ENCODE measurements at regions not wholly inside any gene's neighbourhood (a gene's known extent, or its start where the extent isn't known, plus 50 kb on each side); places are given as distances from the start of the nearest gene placed in this dataset.
A peak's percentile ranks its signal among the peaks of the same experiment; 100 is the strongest.

GRCh38 chr3:189084620-189085019, 87.2 kb upstream of the TPRG1 start:
- Histone ChIP-seq H4K20me1 (replicated peaks in 1 of 2; ENCODE audit: control insufficient read depth in 1 of 2, insufficient read depth in 2 of 2, low read length in 2 of 2) (no peaks in the 10 kb centered on the region), H3K23me2 (ENCODE audit: low read depth, low read length) (no peaks in the 10 kb centered on the region), H3K18ac (ENCODE audit: extremely low read depth, low read length) (no peak overlapping the region), H3K9me3 (ENCODE audit: insufficient read depth in 2 of 2, low read depth in 1 of 2, low read length in 1 of 2) (no peaks in the 10 kb centered on the region), H2BK120ac (replicated peaks; ENCODE audit: low read depth, low read length) (no peak overlapping the region), H3K4me3 (ENCODE audit: extremely low read depth in 1 of 4, insufficient read depth in 2 of 4, low read depth in 3 of 4, low read length in 4 of 4) (no peak overlapping the region), H2BK12ac (ENCODE audit: low read depth, low read length) (no peak overlapping the region), H3K9ac (replicated peaks in 1 of 4; ENCODE audit: extremely low read depth in 1 of 4, low read depth in 3 of 4, low read length in 3 of 4) (no peak overlapping the region), H3K23ac (ENCODE audit: insufficient read length) (no peak overlapping the region), H3K79me2 (ENCODE audit: control insufficient read depth in 1 of 2, insufficient read depth in 2 of 2, low read length in 2 of 2) (no peaks in the 10 kb centered on the region), H3K56ac (replicated peaks; ENCODE audit: insufficient read length, low read depth, low read length) (no peak overlapping the region), H3K14ac (ENCODE audit: insufficient read length) (no peak overlapping the region), H2BK20ac (ENCODE audit: low read length) (no peak overlapping the region), H2BK5ac (ENCODE audit: low read depth, low read length) (no peak overlapping the region), H3K27me3 (replicated peaks in 1 of 4; ENCODE audit: control insufficient read depth in 3 of 4, extremely low read depth in 1 of 4, insufficient read depth in 3 of 4, low read length in 3 of 4) (no peaks in the 10 kb centered on the region), H2AK5ac (ENCODE audit: low read depth, low read length) (no peak overlapping the region), H3K4ac (replicated peaks; ENCODE audit: insufficient read length, low read depth, low read length) (no peak overlapping the region), H3K4me2 (ENCODE audit: insufficient read depth in 1 of 2, low read depth in 2 of 2, low read length in 2 of 2) (no peak overlapping the region), H3K36me3 (ENCODE audit: control insufficient read depth in 2 of 4, insufficient read depth in 4 of 4, low read length in 3 of 4) (no peaks in the 10 kb centered on the region), H2AFZ (ENCODE audit: low read length) (no peak overlapping the region), H3K4me1 (replicated peaks in 1 of 4; ENCODE audit: control insufficient read depth in 3 of 4, insufficient read depth in 4 of 4, low read length in 3 of 4) (no peaks in the 10 kb centered on the region), H3K27ac (ENCODE audit: low read depth, low read length) (no peak overlapping the region), H4K91ac (replicated peaks; ENCODE audit: insufficient read length, low read length) (no peak overlapping the region), H3K79me1 (ENCODE audit: low read depth, low read length) (no peaks in the 10 kb centered on the region), H4K5ac (ENCODE audit: insufficient read length, low read depth, low read length) (no peak overlapping the region), H2BK15ac (ENCODE audit: low read length) (no peak overlapping the region), H4K8ac (ENCODE audit: extremely low read depth, insufficient read depth, low read length) (no peak overlapping the region)
- FAIRE-seq (no peak), DNase-seq (ENCODE audit: low read depth in 1 of 2, low spot score in 2 of 2) (no peak)
- WGBS, 2 experiments (ENCODE audit: extremely low coverage in 1 of 2, insufficient coverage in 1 of 2, insufficient read length in 1 of 2, insufficient replicate concordance in 2 of 2, low coverage in 1 of 2, low lambda C conversion rate in 2 of 2, missing lambda C conversion rate in 1 of 2): 93% methylated on average over 4 of the region's 4 CpGs; no CpG with 5 or more reads in 1 of the 2 experiments
- ChIA-PET POLR2A (ENCODE audit: partially characterized antibody) (no interaction called here), CTCF (ENCODE audit: partially characterized antibody) (interaction anchor here (1.5 kb wide), 1 partner anchor 19 kb away, joined by 4 read pairs; no protein-coding TSS in a partner anchor)
- TF ChIP-seq CEBPB (IDR thresholded peaks at IDR 0.05; ENCODE audit: low read depth, low read length) (peak; percentile 75; the same call in 1 of the 2 replicates), CTCF (IDR thresholded peaks at IDR 0.05; ENCODE audit: control extremely low read depth in 1 of 3, insufficient read depth in 1 of 3, low read depth in 1 of 3, low read length in 3 of 3) (no peak)
